Panc1 (cell line): ENCODE measurements at regions not wholly inside any gene's neighbourhood (a gene's known extent, or its start where the extent isn't known, plus 50 kb on each side); places are given as distances from the start of the nearest gene placed in this dataset.

Experiments
- ATAC-seq: fragments of 200-7000 bp; cut with Tn5 transposase; 2 replicates; pipeline ENCODE4 v1.9.1; 2020; ENCODE audit warnings: mild to moderate bottlenecking, moderate library complexity
- BruUV-seq: library from RNA; stranded (reverse); fragments of 400-500 nt; replicated peaks from 2 replicates; lab custom pipeline; 2021; lab: Mats Ljungman, UMichigan
- CTCF ChIA-PET: fragments of 300-600 bp; sonication (Branson Sonifier 250); formaldehyde crosslinking; loops from one replicate; lab custom pipeline; 2022; ENCODE audit warnings: antibody characterized with exemption; lab: Charles Lee
- POLR2A ChIA-PET: fragments of 300-600 bp; sonication (Branson Sonifier 250); formaldehyde crosslinking; loops from one replicate; lab custom pipeline; 2022; ENCODE audit warnings: antibody characterized with exemption; lab: Charles Lee
- DNase-seq: peaks from one replicate; pipeline ENCODE4 v3.0.0-alpha.2; 2010; ENCODE audit warnings: low read depth, low spot score
- H3K27ac ChIP-seq: 2 replicates; pipeline ENCODE4 v1.5.1; 2011; ENCODE audit warnings: mild to moderate bottlenecking, low read length, inconsistent platforms
- H3K27me3 ChIP-seq: fragments of 200-500 bp; sonication (Bioruptor generic); 2 replicates; pipeline ENCODE4 v1.6.0; 2014; ENCODE audit warnings: low read length, inconsistent platforms; ENCODE audit not compliant: control insufficient read depth, insufficient read depth
- H3K36me3 ChIP-seq: fragments of 200-500 bp; sonication (Bioruptor generic); 2 replicates; pipeline ENCODE4 v1.5.1; 2014; ENCODE audit warnings: inconsistent platforms, mild to moderate bottlenecking, low read length, moderate library complexity; ENCODE audit not compliant: control insufficient read depth, insufficient read depth
- H3K4me1 ChIP-seq: 2 replicates; pipeline ENCODE4 v1.5.1; 2011; ENCODE audit warnings: inconsistent platforms, mild to moderate bottlenecking, low read length, moderate library complexity; ENCODE audit not compliant: control insufficient read depth, insufficient read depth
- H3K4me3 ChIP-seq, 2 experiments: 2 replicates each; pipeline ENCODE4 v1.5.1; 2011 to 2012; ENCODE audit warnings: low read depth in 2 of 2, low read length in 2 of 2, mild to moderate bottlenecking in 2 of 2, inconsistent platforms in 1 of 2, moderate library complexity in 1 of 2
- H3K9me3 ChIP-seq: fragments of 200-500 bp; sonication (Bioruptor generic); 2 replicates; pipeline ENCODE4 v1.5.1; 2014; ENCODE audit warnings: low read depth, mild to moderate bottlenecking, inconsistent platforms, low read length, moderate library complexity; ENCODE audit not compliant: control insufficient read depth, insufficient read depth
- CTCF ChIP-seq: fragments of 450-650 bp; IDR thresholded peaks from 2 replicates; pipeline ENCODE4 v1.5.1; 2017; ENCODE audit warnings: mild to moderate bottlenecking
- POLR2AphosphoS5 ChIP-seq: IDR thresholded peaks from 2 replicates; pipeline ENCODE4 v1.6.1; 2012; ENCODE audit warnings: mild to moderate bottlenecking, low read depth, low read length, moderate library complexity
- REST ChIP-seq, 2 experiments: IDR thresholded peaks; 2 replicates each; pipeline ENCODE4 v1.6.1; 2011 to 2012; ENCODE audit warnings: low read depth in 2 of 2, control low read depth in 1 of 2, low read length in 1 of 2, mild to moderate bottlenecking in 1 of 2, moderate library complexity in 1 of 2; ENCODE audit not compliant: insufficient read depth in 1 of 2
- SIN3A ChIP-seq: IDR thresholded peaks from 2 replicates; pipeline ENCODE4 v1.6.1; 2012; ENCODE audit warnings: low read depth, mild to moderate bottlenecking, low read length, moderate library complexity, borderline replicate concordance; ENCODE audit not compliant: insufficient read depth
- TCF7L2 ChIP-seq: IDR thresholded peaks from 2 replicates; pipeline ENCODE4 v1.6.1; 2011; ENCODE audit warnings: mild to moderate bottlenecking, low read depth, low read length, inconsistent platforms
- in situ Hi-C: cut with HindIII; loops from 2 replicates; pipeline ENCODE4 v1.10.0; 2016; ENCODE audit warnings: low sequenced_read_pairs, low pct_unique_long_range_greater_than_20kb
- intact Hi-C: fragments of 100-400 bp; cut with micrococcal nuclease; formaldehyde crosslinking; loops from one replicate; pipeline ENCODE4 v1.10.0; 2022; ENCODE audit not compliant: unreplicated experiment

- Histone ChIP-seq H3K36me3 (no peaks in the 10 kb centered on the region), H3K27ac (no peak overlapping the region), H3K9me3 (no peaks in the 10 kb centered on the region), H3K4me3 (no peak overlapping the region), H3K4me1 (no peaks in the 10 kb centered on the region), H3K27me3 (no peaks in the 10 kb centered on the region)
- CTCF ChIA-PET: no interaction called here
- TF ChIP-seq POLR2AphosphoS5: no peak
- TF ChIP-seq TCF7L2: no peak
- intact Hi-C loops (no loop called here), in situ Hi-C loops (no loop called here)
- ATAC-seq: no peak
- DNase-seq: no peak
- POLR2A ChIA-PET: interaction anchor here (0.6 kb wide), 1 partner anchor 36 kb away, joined by 3 read pairs; no protein-coding TSS in a partner anchor
- BruUV-seq: no TSS peak
Observed at GRCh38 chr9:95629585-95629984, 112.8 kb upstream of the PTCH1 start.

- H3K27ac ChIP-seq: no peak overlapping the region
- in situ Hi-C loops: no loop called here
- CTCF ChIA-PET: no interaction called here
Observed at GRCh38 chr9:95627802-95628201, 111.0 kb upstream of the PTCH1 start.

More at GRCh38 chr9:95627802-95628201, 111.0 kb upstream of the PTCH1 start:
- no TSS peak for BruUV-seq
- POLR2A ChIA-PET: no interaction called here
- Histone ChIP-seq H3K36me3 (no peaks in the 10 kb centered on the region), H3K9me3 (no peaks in the 10 kb centered on the region), H3K27me3 (no peaks in the 10 kb centered on the region), H3K4me1 (no peaks in the 10 kb centered on the region), H3K4me3 (no peak overlapping the region)
- intact Hi-C loops: no loop called here
- no peak for ATAC-seq
- TF ChIP-seq CTCF (no peak), SIN3A (no peak), TCF7L2 (no peak), POLR2AphosphoS5 (no peak), REST (IDR thresholded peaks at IDR 0.05; ENCODE audit: insufficient read depth in 1 of 2, low read depth in 2 of 2, low read length in 1 of 2) (no peak)
- DNase-seq: no peak
